Kidney epithelial cell (primary cell): ENCODE measurements at regions not wholly inside any gene's neighbourhood (a gene's known extent, or its start where the extent isn't known, plus 50 kb on each side); places are given as distances from the start of the nearest gene placed in this dataset.

Experiments
- DNase-seq: peaks from one replicate; pipeline ENCODE4 v3.0.0-alpha.2; 2010; ENCODE audit warnings: low read depth
- H3K27me3 ChIP-seq: 2 replicates; pipeline ENCODE4 v1.6.0; 2011; ENCODE audit warnings: low read length; ENCODE audit not compliant: control insufficient read depth, insufficient read depth
- H3K36me3 ChIP-seq: 2 replicates; pipeline ENCODE4 v1.5.1; 2011; ENCODE audit warnings: low read length; ENCODE audit not compliant: control insufficient read depth, insufficient read depth
- H3K4me3 ChIP-seq: 2 replicates; pipeline ENCODE4 v1.5.1; 2011; ENCODE audit warnings: low read depth, mild to moderate bottlenecking, control low read depth, low read length
- CTCF ChIP-seq: IDR thresholded peaks from 2 replicates; pipeline ENCODE4 v1.5.1; 2011; ENCODE audit warnings: mild to moderate bottlenecking, moderate library complexity, low read length, control low read depth, inconsistent platforms; ENCODE audit not compliant: insufficient read depth, poor library complexity, severe bottlenecking

GRCh38 chr6:91465393-91465792 is 878.5 kb upstream of the MAP3K7 start:
- no peaks in the 10 kb centered on the region for H3K36me3 ChIP-seq
- H3K27me3 ChIP-seq, result no peaks in the 10 kb centered on the region
- TF ChIP-seq CTCF, result no peak
- H3K4me3 ChIP-seq, result no peak overlapping the region
- no peak for DNase-seq

GRCh38 chr6:91464718-91465117 is 877.8 kb upstream of the MAP3K7 start:
- DNase-seq, result no peak
- Histone ChIP-seq H3K36me3 (no peaks in the 10 kb centered on the region), H3K27me3 (no peaks in the 10 kb centered on the region), H3K4me3 (no peak overlapping the region)
- no peak for TF ChIP-seq CTCF

GRCh38 chr6:91464201-91464600 is 877.3 kb upstream of the MAP3K7 start:
- Histone ChIP-seq H3K27me3 (no peaks in the 10 kb centered on the region), H3K4me3 (no peak overlapping the region), H3K36me3 (no peaks in the 10 kb centered on the region)
- no peak for DNase-seq
- TF ChIP-seq CTCF, result no peak

GRCh38 chr6:91462241-91462640 is 875.4 kb upstream of the MAP3K7 start:
- no peaks in the 10 kb centered on the region for H3K36me3 ChIP-seq
- no peaks in the 10 kb centered on the region for H3K27me3 ChIP-seq
- TF ChIP-seq CTCF, result no peak
- no peak overlapping the region for H3K4me3 ChIP-seq
- peak; percentile 18 for DNase-seq

- no peaks in the 10 kb centered on the region for H3K36me3 ChIP-seq
- H3K4me3 ChIP-seq, result no peak overlapping the region
- DNase-seq, result no peak
- no peaks in the 10 kb centered on the region for H3K27me3 ChIP-seq
- TF ChIP-seq CTCF, result no peak
Observed at GRCh38 chr6:91453224-91453878, 866.5 kb upstream of the MAP3K7 start.

GRCh38 chr6:91449539-91449938 is 862.7 kb upstream of the MAP3K7 start:
- TF ChIP-seq CTCF, result no peak
- H3K36me3 ChIP-seq, result no peaks in the 10 kb centered on the region
- no peak overlapping the region for H3K4me3 ChIP-seq
- H3K27me3 ChIP-seq, result no peaks in the 10 kb centered on the region
- no peak for DNase-seq
